Activated T-helper 17 cell treated with anti-CD3 and anti-CD28 coated beads, Interleukin-2, amount 50 U/mL, for 72 hours (primary cell): ENCODE measurements at regions not wholly inside any gene's neighbourhood (a gene's known extent, or its start where the extent isn't known, plus 50 kb on each side); places are given as distances from the start of the nearest gene placed in this dataset.

Source experiments
- ATAC-seq: fragments of 150-1000 bp; cut with Tn5 transposase; replicated peaks from 2 replicates; pipeline ENCODE4 v1.10.0; 2021; ENCODE audit warnings: mild to moderate bottlenecking, moderate library complexity
- H3K27ac Mint-ChIP-seq: one replicate; pipeline ENCODE4 v1.8.0; 2022; ENCODE audit warnings: mixed read lengths
- H3K27me3 Mint-ChIP-seq: one replicate; pipeline ENCODE4 v1.8.0; 2022; ENCODE audit warnings: mixed read lengths
- H3K36me3 Mint-ChIP-seq: one replicate; pipeline ENCODE4 v1.8.0; 2022; ENCODE audit warnings: low read depth, mild to moderate bottlenecking, mixed read lengths
- H3K4me1 Mint-ChIP-seq: one replicate; pipeline ENCODE4 v1.8.0; 2022; ENCODE audit warnings: mixed read lengths
- H3K4me3 Mint-ChIP-seq: one replicate; pipeline ENCODE4 v1.8.0; 2022; ENCODE audit warnings: mild to moderate bottlenecking, mixed read lengths
- H3K9me3 Mint-ChIP-seq: one replicate; pipeline ENCODE4 v1.8.0; 2022; ENCODE audit warnings: mixed read lengths

DNA sequence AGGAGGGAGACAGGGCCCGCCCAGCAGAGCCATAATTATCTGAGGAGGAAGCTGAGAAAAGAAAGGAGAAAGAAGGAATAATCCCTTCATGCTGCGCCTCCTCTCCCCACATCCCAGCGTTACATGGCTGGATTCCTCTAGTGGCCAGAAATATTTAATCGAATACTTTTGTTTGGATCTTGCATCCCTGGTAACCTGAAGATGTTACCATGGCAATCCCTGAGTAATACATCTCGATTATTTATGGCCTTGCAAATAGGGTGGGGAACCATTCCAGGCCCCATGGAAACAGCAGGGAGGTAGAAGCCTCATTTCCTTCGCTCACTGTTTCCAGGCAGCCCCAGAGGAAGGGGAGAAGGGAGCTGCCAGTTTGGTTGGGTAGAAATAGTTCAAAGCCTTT is 357.7 kb downstream of the BUD13 start:
- no peaks in the 10 kb centered on the region for H3K36me3 Mint-ChIP-seq
- no peaks in the 10 kb centered on the region for H3K4me1 Mint-ChIP-seq
- H3K27ac Mint-ChIP-seq, result no peak overlapping the region
- no peak overlapping the region for H3K4me3 Mint-ChIP-seq
- peaks cover 15% of the 10 kb centered on the region for H3K27me3 Mint-ChIP-seq
- no peak for ATAC-seq
- no peaks in the 10 kb centered on the region for H3K9me3 Mint-ChIP-seq

DNA sequence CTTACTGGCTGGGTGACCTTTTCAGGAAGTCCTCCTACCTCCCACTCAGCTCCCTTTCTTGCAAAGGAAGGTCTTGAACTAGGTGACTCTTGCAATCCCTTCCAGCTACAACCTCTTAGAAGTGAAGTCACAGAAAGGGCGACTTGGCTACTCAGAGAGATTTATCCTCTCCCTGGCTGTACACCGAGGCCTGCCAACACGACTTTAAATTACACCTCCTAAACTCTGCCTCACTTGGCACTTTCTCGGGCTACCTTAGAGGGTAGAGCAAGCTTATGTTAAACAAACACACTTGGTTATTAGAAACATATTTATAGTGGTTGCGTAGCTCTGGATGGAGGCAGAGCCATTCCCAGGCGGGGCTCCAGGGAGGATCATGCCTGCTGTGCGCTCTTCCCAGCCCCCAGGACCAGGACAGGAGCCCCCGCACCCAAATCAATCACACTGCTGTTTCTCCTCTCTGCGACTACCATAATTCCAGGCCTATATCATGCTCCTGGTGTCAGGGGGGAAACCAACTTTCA is 358.4 kb downstream of the BUD13 start:
- H3K4me1 Mint-ChIP-seq, result no peaks in the 10 kb centered on the region
- H3K27me3 Mint-ChIP-seq, result peaks cover 15% of the 10 kb centered on the region
- no peak overlapping the region for H3K27ac Mint-ChIP-seq
- H3K4me3 Mint-ChIP-seq, result no peak overlapping the region
- H3K9me3 Mint-ChIP-seq, result no peaks in the 10 kb centered on the region
- H3K36me3 Mint-ChIP-seq, result no peaks in the 10 kb centered on the region
- ATAC-seq, result no peak

DNA sequence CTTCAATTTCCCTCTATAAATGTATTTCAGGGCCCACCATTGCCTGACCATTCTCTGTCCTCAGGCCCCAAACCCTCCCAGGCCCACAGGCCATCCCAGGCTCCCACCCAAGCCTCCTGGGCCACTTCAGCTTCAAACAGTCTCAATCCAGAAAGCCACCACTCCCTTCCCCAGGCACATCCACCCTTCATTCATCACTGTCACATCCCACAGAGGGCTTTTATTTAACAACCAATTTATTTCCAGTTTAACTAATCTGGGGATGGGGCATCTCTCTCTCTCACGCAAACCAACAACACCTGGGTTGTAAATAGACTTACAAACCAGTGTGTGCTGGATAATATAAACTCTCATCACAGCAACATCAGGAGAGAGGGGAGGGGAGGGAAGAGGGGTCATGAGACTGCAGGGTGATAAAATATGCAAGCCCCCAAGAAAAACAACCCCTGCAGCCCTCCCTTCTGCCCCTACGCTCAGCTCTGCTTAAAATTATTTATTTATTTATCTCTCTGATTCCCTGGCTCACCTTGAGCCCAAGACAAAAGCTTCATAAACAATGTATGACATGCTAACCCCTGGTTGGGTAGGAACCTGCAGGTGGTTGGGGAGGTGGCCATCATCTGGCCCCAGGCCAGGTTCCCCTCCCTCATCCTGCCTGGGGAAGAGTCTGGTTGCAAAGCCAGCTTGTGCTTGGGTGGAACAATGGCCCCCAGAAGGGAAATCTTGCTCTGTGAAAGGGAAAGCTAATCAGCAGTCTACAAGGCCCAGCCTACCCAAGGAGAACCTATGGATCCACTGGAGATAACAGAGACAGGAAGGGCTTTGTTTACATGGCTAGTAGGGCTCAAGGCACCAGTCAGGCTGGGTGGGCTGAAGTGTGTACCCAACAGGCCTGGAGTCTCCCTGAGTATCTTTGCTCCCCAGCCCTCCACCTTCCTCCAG is 359.2 kb downstream of the BUD13 start:
- no peak overlapping the region for H3K4me3 Mint-ChIP-seq
- no peak for ATAC-seq
- no peaks in the 10 kb centered on the region for H3K4me1 Mint-ChIP-seq
- peaks cover 11% of the 10 kb centered on the region for H3K27me3 Mint-ChIP-seq
- no peaks in the 10 kb centered on the region for H3K36me3 Mint-ChIP-seq
- no peaks in the 10 kb centered on the region for H3K9me3 Mint-ChIP-seq
- H3K27ac Mint-ChIP-seq, result no peak overlapping the region

DNA sequence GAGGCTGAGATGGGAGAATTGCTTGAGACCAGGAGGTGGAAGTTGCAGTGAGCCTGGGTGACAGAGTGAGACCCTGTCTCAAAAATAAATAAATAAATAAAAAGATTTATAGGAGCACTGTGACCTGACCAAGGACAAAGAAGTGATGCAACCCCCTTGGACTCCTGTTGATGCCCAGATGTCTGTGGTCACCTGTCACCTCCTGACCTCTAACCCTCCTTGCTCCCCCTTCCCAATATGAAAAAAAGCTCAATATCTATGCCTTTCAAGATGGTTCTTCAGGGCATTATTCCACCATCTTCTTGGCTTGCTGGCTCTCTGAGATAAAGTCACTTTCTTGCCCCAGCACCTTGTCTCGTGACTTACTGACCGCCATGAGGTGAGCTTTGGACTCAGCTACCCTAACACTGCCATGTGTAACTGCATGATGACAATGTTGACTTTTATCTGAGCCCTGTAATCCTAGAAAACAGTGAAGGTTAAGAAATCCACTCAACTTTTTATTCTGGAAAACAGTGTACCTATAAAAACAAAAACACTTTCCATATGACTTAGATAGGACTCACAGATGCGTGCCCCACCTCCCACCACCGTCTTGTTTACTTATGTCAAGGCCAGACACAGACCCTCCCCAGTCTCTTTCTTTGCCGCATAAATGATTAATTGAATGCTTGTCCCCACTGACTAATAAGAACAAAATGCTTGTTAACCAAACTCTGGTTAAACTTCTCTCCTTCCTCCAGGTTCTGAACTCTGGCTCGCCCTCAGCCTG is 360.5 kb downstream of the BUD13 start:
- Mint-ChIP-seq H3K36me3 (no peaks in the 10 kb centered on the region), H3K27me3 (peaks cover 11% of the 10 kb centered on the region), H3K27ac (no peak overlapping the region), H3K4me3 (no peak overlapping the region), H3K9me3 (no peaks in the 10 kb centered on the region), H3K4me1 (no peaks in the 10 kb centered on the region)
- ATAC-seq, result no peak

DNA sequence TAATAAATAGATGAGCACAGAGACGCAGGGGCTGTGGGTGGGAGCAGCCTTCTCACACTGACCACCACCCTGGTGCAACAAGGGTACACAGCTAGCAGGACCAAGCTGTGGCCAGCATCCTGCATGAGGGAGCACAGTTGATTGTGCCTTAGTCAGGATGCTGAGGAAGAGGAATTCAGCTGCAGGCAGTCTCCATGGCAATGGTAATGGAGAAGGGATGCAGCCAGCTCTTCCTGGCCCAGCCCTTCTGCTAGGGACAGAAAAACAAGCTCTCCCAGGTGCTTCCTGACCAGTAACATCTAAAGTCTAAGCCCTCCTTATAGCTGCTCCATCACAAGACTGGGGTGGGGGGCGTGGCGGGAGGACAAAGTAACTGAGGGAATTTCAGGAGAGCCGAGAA is 363.5 kb downstream of the BUD13 start:
- Mint-ChIP-seq H3K36me3 (no peaks in the 10 kb centered on the region), H3K27ac (no peak overlapping the region), H3K4me3 (no peak overlapping the region), H3K4me1 (no peaks in the 10 kb centered on the region), H3K27me3 (peaks cover 17% of the 10 kb centered on the region), H3K9me3 (no peaks in the 10 kb centered on the region)
- no peak for ATAC-seq

DNA sequence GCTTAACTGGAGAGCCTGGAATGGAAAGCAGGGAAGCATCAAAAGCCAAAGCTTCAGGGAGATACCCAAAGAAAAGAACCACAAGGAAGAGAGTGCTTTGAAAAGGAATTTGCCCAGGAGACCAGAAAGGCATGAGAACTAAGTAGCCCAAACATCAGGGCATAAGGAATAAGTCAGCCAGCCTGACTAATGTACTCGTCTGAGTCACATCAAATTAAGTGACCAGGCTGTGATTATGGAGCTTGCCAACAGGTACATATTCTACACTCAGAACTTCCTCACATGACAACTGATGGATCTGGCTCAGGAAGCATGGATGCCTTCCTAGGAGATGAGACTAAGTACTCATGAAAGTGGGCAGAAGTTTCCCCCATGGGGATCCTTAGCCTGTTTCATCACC is 366.7 kb downstream of the BUD13 start:
- ATAC-seq, result no peak
- H3K4me1 Mint-ChIP-seq, result no peaks in the 10 kb centered on the region
- no peak overlapping the region for H3K4me3 Mint-ChIP-seq
- H3K27me3 Mint-ChIP-seq, result peaks cover 14% of the 10 kb centered on the region
- no peaks in the 10 kb centered on the region for H3K9me3 Mint-ChIP-seq
- no peak overlapping the region for H3K27ac Mint-ChIP-seq
- no peaks in the 10 kb centered on the region for H3K36me3 Mint-ChIP-seq

DNA sequence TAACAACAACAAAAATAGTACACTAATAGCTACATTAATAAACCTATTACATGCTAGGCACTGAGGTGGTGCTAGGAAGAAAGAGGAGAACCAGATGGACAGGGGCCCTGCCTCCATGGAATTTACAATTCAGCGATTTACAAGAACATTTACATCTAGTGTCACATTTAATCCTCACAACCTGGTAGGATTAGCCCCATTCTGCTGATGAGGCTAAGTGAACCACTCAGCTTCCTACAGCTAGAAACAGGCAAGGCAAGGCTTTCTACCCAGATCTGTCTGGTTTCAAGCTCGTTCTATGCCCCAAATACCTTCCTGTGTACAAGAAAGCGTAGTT is 368.4 kb downstream of the BUD13 start:
- no peaks in the 10 kb centered on the region for H3K36me3 Mint-ChIP-seq
- no peaks in the 10 kb centered on the region for H3K4me1 Mint-ChIP-seq
- no peak for ATAC-seq
- H3K27me3 Mint-ChIP-seq, result peaks cover 17% of the 10 kb centered on the region
- H3K4me3 Mint-ChIP-seq, result no peak overlapping the region
- no peaks in the 10 kb centered on the region for H3K9me3 Mint-ChIP-seq
- H3K27ac Mint-ChIP-seq, result no peak overlapping the region

DNA sequence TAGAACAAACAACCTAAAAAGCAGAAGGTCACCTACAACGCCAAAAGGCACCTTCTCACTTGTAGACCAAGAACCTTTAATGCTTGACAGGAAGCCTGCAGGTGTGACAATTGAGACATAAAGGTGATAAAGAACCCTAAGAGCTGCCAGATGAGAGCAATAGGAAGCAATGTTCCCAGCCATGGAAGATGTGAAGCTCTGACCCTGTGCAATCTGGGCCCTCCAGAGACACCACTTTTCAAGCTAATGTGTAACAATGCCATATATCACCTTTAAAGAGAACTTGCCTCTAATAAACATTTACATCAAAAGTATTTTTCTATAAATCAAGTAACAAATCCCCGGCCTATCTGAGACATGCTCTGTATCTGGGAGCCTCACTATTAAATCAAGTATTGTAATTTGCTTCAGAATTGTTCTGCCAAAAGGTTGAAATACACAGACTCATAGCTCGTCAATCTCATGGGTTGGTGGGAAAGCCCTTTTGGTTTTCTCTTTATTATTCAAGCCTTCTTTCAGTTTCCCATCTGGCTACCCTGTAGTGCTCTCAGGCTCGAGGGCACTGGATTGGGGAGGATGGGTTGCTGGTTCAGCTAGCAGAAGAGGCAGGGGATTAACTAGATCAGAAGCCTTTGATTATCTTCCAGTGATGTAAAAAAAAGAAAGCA is 368.9 kb downstream of the BUD13 start:
- Mint-ChIP-seq H3K4me1 (no peaks in the 10 kb centered on the region), H3K9me3 (no peaks in the 10 kb centered on the region), H3K27ac (no peak overlapping the region), H3K36me3 (no peaks in the 10 kb centered on the region), H3K27me3 (peaks cover 20% of the 10 kb centered on the region), H3K4me3 (no peak overlapping the region)
- ATAC-seq, result no peak

DNA sequence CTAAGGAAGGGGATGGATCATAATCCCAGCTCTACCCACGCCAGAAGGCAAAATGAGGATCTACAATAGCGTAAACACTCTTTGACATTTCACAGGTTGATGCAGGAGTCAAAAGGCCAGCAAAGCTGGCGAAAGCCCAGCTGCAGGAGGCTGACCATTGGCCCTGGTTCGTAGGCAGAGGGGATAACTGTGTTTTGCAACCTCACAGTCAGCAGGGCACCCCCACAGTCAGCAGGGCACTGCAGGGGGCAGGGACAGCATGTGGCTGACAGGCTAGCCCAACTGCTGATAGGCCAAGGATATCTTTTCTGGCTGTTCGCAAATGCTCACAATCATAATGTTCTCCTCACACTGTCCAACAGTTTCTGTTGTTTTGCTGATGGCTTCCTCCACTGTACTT is 372.7 kb downstream of the BUD13 start:
- no peaks in the 10 kb centered on the region for H3K9me3 Mint-ChIP-seq

DNA sequence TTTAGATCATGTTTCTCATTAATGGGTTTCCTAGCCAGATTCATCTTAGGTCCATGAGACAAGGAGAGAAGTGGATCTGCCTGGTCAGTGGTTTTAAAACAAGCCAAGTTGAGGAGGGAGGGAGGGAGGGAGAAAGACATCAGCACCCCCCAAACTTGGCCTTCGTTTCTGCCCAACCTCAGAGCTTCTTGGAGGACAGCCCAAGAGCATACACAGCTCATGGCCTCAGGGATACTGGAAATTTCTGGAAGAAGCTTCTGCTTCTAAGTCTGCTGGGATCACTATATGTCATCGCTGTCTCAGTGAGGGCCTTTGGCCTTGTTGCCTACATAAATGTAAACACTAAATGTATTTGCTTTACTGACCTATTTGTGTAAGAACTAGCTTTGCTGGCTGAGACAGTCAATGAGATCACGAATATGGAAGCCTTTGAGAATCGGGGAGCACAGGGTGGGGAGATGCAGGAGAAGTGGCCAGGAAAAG is 375.1 kb downstream of the BUD13 start:
- Mint-ChIP-seq H3K4me3 (no peak overlapping the region), H3K36me3 (no peaks in the 10 kb centered on the region), H3K27ac (no peak overlapping the region), H3K4me1 (no peaks in the 10 kb centered on the region), H3K9me3 (no peaks in the 10 kb centered on the region), H3K27me3 (peaks cover 8% of the 10 kb centered on the region)
- ATAC-seq, result no peak

More for the DNA sequence above, 372.7 kb downstream of the BUD13 start:
- no peaks in the 10 kb centered on the region for H3K4me1 Mint-ChIP-seq
- H3K27ac Mint-ChIP-seq, result no peak overlapping the region
- H3K36me3 Mint-ChIP-seq, result no peaks in the 10 kb centered on the region
- no peak overlapping the region for H3K4me3 Mint-ChIP-seq
- H3K27me3 Mint-ChIP-seq, result peaks cover 13% of the 10 kb centered on the region
- ATAC-seq, result no peak

DNA sequence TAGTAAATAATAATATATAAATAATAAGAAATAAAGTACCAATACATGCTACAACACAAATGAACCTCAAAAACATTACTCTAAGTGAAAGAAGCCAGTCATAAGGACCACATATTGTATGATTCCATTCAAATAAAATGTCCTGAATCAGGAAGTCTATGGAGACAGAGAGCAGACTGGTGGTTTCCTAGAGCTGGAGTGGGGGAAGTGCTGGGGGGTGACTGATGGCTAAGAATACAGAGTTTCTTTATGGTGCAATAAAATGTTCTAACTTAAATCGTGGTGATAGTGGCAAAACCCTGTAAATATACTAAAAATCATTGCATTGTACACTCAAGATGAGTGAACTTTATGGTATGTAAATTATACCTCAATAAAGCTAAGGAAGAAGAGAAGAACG is 376.5 kb downstream of the BUD13 start:
- Mint-ChIP-seq H3K9me3 (no peaks in the 10 kb centered on the region), H3K27ac (no peak overlapping the region), H3K27me3 (peaks cover 13% of the 10 kb centered on the region), H3K4me3 (no peak overlapping the region), H3K36me3 (no peaks in the 10 kb centered on the region), H3K4me1 (no peaks in the 10 kb centered on the region)
- no peak for ATAC-seq

DNA sequence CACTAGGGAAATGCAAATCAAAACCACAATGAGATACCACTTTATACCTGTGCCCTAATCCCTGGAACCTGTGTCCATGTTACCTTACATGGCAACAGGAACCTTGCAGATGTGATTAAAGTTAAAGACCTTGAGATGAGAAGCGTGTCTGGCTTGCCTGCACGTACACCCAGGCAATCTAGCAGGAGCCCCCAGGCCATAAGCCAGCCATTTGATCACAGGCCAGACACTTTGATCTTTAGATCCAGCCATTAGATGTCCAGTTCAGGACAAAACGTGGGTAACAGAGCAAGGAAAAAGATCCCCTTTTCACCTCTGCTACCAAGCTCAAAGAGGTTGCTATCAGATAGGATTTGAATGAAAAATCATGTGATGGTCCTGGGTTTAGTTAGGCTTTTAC is 378.8 kb downstream of the BUD13 start:
- no peaks in the 10 kb centered on the region for H3K9me3 Mint-ChIP-seq

DNA sequence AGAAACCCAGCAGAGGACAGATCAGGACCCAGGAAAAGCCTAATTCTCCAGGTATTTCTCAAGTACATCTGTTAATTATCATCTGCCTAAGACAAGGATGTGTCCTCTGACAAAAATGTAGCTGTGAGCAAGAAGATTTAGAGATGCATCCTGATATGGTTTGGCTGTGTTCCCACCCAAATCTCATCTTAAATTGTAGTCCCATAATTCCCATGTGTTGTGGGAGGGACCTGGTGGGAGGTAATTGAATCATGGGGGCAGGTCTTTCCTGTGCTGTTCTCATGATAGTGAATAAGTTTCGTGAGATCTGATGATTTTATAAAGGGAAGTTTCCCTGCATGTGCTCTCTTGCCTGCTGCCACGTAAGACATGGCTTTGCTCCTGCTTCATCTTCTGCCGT is 381.8 kb downstream of the BUD13 start:
- H3K27me3 Mint-ChIP-seq, result peaks cover 11% of the 10 kb centered on the region
- H3K4me3 Mint-ChIP-seq, result no peak overlapping the region
- no peaks in the 10 kb centered on the region for H3K36me3 Mint-ChIP-seq
- no peak overlapping the region for H3K27ac Mint-ChIP-seq
- H3K9me3 Mint-ChIP-seq, result no peaks in the 10 kb centered on the region
- ATAC-seq, result no peak
- H3K4me1 Mint-ChIP-seq, result no peaks in the 10 kb centered on the region

More for the DNA sequence above, 378.8 kb downstream of the BUD13 start:
- ATAC-seq, result no peak
- Mint-ChIP-seq H3K27me3 (peaks cover 14% of the 10 kb centered on the region), H3K27ac (no peak overlapping the region), H3K36me3 (no peaks in the 10 kb centered on the region), H3K4me1 (no peaks in the 10 kb centered on the region), H3K4me3 (no peak overlapping the region)

DNA sequence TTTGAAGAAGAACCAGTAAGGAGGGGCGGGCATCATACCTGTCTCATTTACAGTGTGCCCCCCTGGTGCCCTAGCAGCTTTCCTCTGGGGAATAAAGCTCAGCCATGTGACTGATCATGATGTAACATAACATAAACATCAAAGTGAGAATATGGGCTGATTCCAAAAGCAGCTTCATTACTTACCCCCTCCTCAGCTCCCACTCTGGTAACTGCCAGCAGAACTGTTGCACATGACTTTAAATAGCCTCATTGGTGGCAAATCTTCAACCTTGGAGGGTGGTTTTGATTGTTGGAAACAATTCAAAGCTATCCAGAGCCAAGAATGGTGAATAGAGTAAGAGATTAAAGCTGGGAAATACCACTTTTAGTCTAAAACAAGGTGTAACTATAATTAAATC is 384.6 kb downstream of the BUD13 start:
- Mint-ChIP-seq H3K4me3 (no peak overlapping the region), H3K4me1 (no peaks in the 10 kb centered on the region), H3K36me3 (no peaks in the 10 kb centered on the region), H3K27me3 (peaks cover 13% of the 10 kb centered on the region), H3K9me3 (no peaks in the 10 kb centered on the region), H3K27ac (no peak overlapping the region)
- no peak for ATAC-seq
